B cell (primary cell): ENCODE measurements at regions not wholly inside any gene's neighbourhood (a gene's known extent, or its start where the extent isn't known, plus 50 kb on each side); places are given as distances from the start of the nearest gene placed in this dataset.

Experiments used
- ATAC-seq: fragments of 200-7000 bp; cut with Tn5 transposase; one replicate; pipeline ENCODE4 v1.10.0; 2021; ENCODE audit warnings: low read depth, mild to moderate bottlenecking, moderate number of reproducible peaks, moderate library complexity
- CTCF ChIA-PET: fragments of 350-600 bp; sonication (Branson Sonifier 250); formaldehyde crosslinking; loops from one replicate; lab custom pipeline; 2021; ENCODE audit warnings: antibody characterized with exemption, inconsistent platforms; lab: Charles Lee
- POLR2A ChIA-PET: fragments of 350-600 bp; sonication (Branson Sonifier 250); formaldehyde crosslinking; loops from one replicate; lab custom pipeline; 2021; ENCODE audit warnings: antibody characterized with exemption; lab: Charles Lee
- DNase-seq: peaks from one replicate; pipeline ENCODE4 v3.0.0; 2013
- H2AFZ ChIP-seq: 2 replicates; pipeline ENCODE4 v1.6.1; 2012; ENCODE audit warnings: mild to moderate bottlenecking, low read depth, low read length; ENCODE audit not compliant: insufficient read depth, poor library complexity, severe bottlenecking
- H3K27ac ChIP-seq, 2 donors: 1 replicate in 1 of 2; 2 replicates in 1 of 2; pipeline ENCODE4 v1.5.1; 2012 to 2013; ENCODE audit warnings: low read length in 2 of 2, mild to moderate bottlenecking in 2 of 2, moderate library complexity in 1 of 2
- H3K27me3 ChIP-seq, 4 experiments: fragments of 200-600 bp in 1 of 4; sonication (generic) in 1 of 4; replicated peaks in 1 of 4; 1 replicate in 2 of 4; 2 replicates in 2 of 4; pipeline versions ENCODE4 v1.6.1 to v1.7.0; 2013 to 2016; ENCODE audit warnings: low read length in 3 of 4, mild to moderate bottlenecking in 2 of 4, mixed read lengths in 1 of 4, moderate library complexity in 1 of 4; ENCODE audit not compliant: insufficient read depth in 4 of 4, control insufficient read depth in 3 of 4; ENCODE audit errors: control extremely low read depth in 1 of 4
- H3K36me3 ChIP-seq, 2 experiments: replicated peaks in 1 of 2; 1 replicate in 1 of 2; 2 replicates in 1 of 2; pipeline versions ENCODE4 v1.6.1 to v1.7.1; 2013; ENCODE audit warnings: low read length in 1 of 2; ENCODE audit not compliant: insufficient read depth in 2 of 2, control insufficient read depth in 1 of 2; ENCODE audit errors: control extremely low read depth in 1 of 2, extremely low read depth in 1 of 2
- H3K4me1 ChIP-seq, 2 donors: fragments of 200-600 bp in 1 of 2; sonication (generic) in 1 of 2; 1 replicate in 1 of 2; 2 replicates in 1 of 2; pipeline versions ENCODE4 v1.5.1 to v1.6.1; 2013 to 2017; ENCODE audit warnings: low read length in 2 of 2; ENCODE audit not compliant: control insufficient read depth in 2 of 2, insufficient read depth in 2 of 2
- H3K4me2 ChIP-seq: replicated peaks from 2 replicates; pipeline ENCODE3; 2012; ENCODE audit warnings: mild to moderate bottlenecking, low read depth, low read length; ENCODE audit not compliant: poor library complexity, severe bottlenecking
- H3K4me3 ChIP-seq, 5 experiments: fragments of 200-600 bp in 1 of 5; sonication (generic) in 1 of 5; 1 replicate in 3 of 5; 2 replicates in 2 of 5; pipeline versions ENCODE4 v1.5.1 to v1.7.0; 2011 to 2016; ENCODE audit warnings: low read length in 4 of 5, mild to moderate bottlenecking in 4 of 5, low read depth in 2 of 5, control low read depth in 1 of 5, moderate library complexity in 1 of 5; ENCODE audit not compliant: insufficient read depth in 1 of 5; ENCODE audit errors: control extremely low read depth in 1 of 5, extremely low read depth in 1 of 5
- H3K79me2 ChIP-seq: fragments of 200-600 bp; sonication (generic); one replicate; pipeline ENCODE4 v1.6.0; 2016; ENCODE audit warnings: low read length; ENCODE audit not compliant: control insufficient read depth, insufficient read depth
- H3K9ac ChIP-seq: fragments of 200-600 bp; sonication (generic); 2 replicates; pipeline ENCODE4 v1.6.1; 2017; ENCODE audit warnings: mild to moderate bottlenecking, low read length, moderate library complexity
- H3K9me3 ChIP-seq, 3 donors: one replicate each; pipeline versions ENCODE4 v1.6.1 to v1.7.1; 2013; ENCODE audit warnings: low read length in 2 of 3; ENCODE audit not compliant: control insufficient read depth in 2 of 3, insufficient read depth in 1 of 3; ENCODE audit errors: control extremely low read depth in 1 of 3
- H4K20me1 ChIP-seq: 2 replicates; pipeline ENCODE4 v1.6.0; 2012; ENCODE audit warnings: mild to moderate bottlenecking, low read length; ENCODE audit not compliant: insufficient read depth, control insufficient read depth, poor library complexity, severe bottlenecking
- H3K27ac Mint-ChIP-seq: one replicate; pipeline ENCODE4 v1.8.0; 2021; ENCODE audit warnings: mixed read lengths
- H3K27me3 Mint-ChIP-seq: one replicate; pipeline ENCODE4 v1.8.0; 2021; ENCODE audit warnings: mixed read lengths
- H3K4me1 Mint-ChIP-seq: one replicate; pipeline ENCODE4 v1.8.0; 2021; ENCODE audit warnings: mixed read lengths
- H3K4me3 Mint-ChIP-seq: one replicate; pipeline ENCODE4 v1.8.0; 2021; ENCODE audit warnings: mixed read lengths
- H3K9me3 Mint-ChIP-seq: one replicate; pipeline ENCODE4 v1.8.0; 2022; ENCODE audit warnings: mixed read lengths; ENCODE audit not compliant: insufficient read depth
- CTCF ChIP-seq: fragments of 200-600 bp; IDR thresholded peaks from one replicate; pipeline ENCODE4 v1.8.0; 2022; ENCODE audit warnings: antibody characterized with exemption, mild to moderate bottlenecking
- EZH2 ChIP-seq: IDR thresholded peaks from 2 replicates; pipeline ENCODE4 v1.6.1; 2012; ENCODE audit warnings: borderline replicate concordance, low read depth, mild to moderate bottlenecking, moderate library complexity, low read length; ENCODE audit not compliant: insufficient read depth, poor library complexity, severe bottlenecking
- WGBS: methylation state at CpG from one replicate; pipeline ENCODE4 v1.1.5; 2013; ENCODE audit warnings: missing lambda C conversion rate; ENCODE audit not compliant: insufficient coverage; 5-methylcytosine and 5-hydroxymethylcytosine counted together
- intact Hi-C: fragments of 100-400 bp; cut with micrococcal nuclease; formaldehyde crosslinking; loops from one replicate; pipeline ENCODE4 v1.10.0; 2022

GRCh38 chr7:109745677-109746410, 1176.2 kb downstream of the DNAJB9 start:
- Histone ChIP-seq H3K36me3 (no peaks in the 10 kb centered on the region), H3K27me3 (no peaks in the 10 kb centered on the region), H3K4me2 (no peak overlapping the region), H4K20me1 (no peaks in the 10 kb centered on the region), H3K79me2 (no peaks in the 10 kb centered on the region), H3K27ac (no peak overlapping the region), H3K9me3 (no peaks in the 10 kb centered on the region), H3K9ac (no peak overlapping the region), H3K4me3 (no peak overlapping the region), H3K4me1 (no peaks in the 10 kb centered on the region), H2AFZ (no peak overlapping the region)
- H3K4me1 Mint-ChIP-seq: no peaks in the 10 kb centered on the region
- no CpG with 5 or more reads among the region's 4 CpGs for WGBS
- no peaks in the 10 kb centered on the region for H3K27me3 Mint-ChIP-seq
- DNase-seq (no peak), ATAC-seq (no peak)
- no peak overlapping the region for H3K27ac Mint-ChIP-seq
- intact Hi-C loops: no loop called here
- H3K9me3 Mint-ChIP-seq: peaks cover 6% of the 10 kb centered on the region
- ChIA-PET CTCF (no interaction called here), POLR2A (no interaction called here)
- no peak overlapping the region for H3K4me3 Mint-ChIP-seq
- TF ChIP-seq EZH2 (no peak), CTCF (no peak)

- Histone ChIP-seq H3K4me2 (no peak overlapping the region), H3K79me2 (no peaks in the 10 kb centered on the region), H4K20me1 (no peaks in the 10 kb centered on the region), H3K27me3 (no peaks in the 10 kb centered on the region), H3K36me3 (no peaks in the 10 kb centered on the region), H2AFZ (no peak overlapping the region), H3K4me1 (no peaks in the 10 kb centered on the region), H3K9ac (no peak overlapping the region), H3K4me3 (no peak overlapping the region), H3K27ac (no peak overlapping the region), H3K9me3 (no peaks in the 10 kb centered on the region)
- intact Hi-C loops: no loop called here
- TF ChIP-seq EZH2: no peak
- TF ChIP-seq CTCF: no peak
- H3K4me3 Mint-ChIP-seq: no peak overlapping the region
- POLR2A ChIA-PET: no interaction called here
- no peaks in the 10 kb centered on the region for H3K27me3 Mint-ChIP-seq
- ATAC-seq: no peak
- WGBS: 100% methylated on average over 1 of the region's 4 CpGs
- H3K4me1 Mint-ChIP-seq: no peaks in the 10 kb centered on the region
- CTCF ChIA-PET: no interaction called here
- no peak overlapping the region for H3K27ac Mint-ChIP-seq
- no peak for DNase-seq
- peaks cover 2% of the 10 kb centered on the region for H3K9me3 Mint-ChIP-seq
Observed at GRCh38 chr7:109751241-109751640, 1181.6 kb downstream of the DNAJB9 start.
